Mucosa of rectum (tissue), 2 donors: ENCODE measurements at regions not wholly inside any gene's neighbourhood (a gene's known extent, or its start where the extent isn't known, plus 50 kb on each side); places are given as distances from the start of the nearest gene placed in this dataset.

Experiments
- H3K27ac ChIP-seq, 2 donors: one replicate each; pipeline ENCODE4 v1.7.0; 2013; ENCODE audit warnings: inconsistent platforms in 2 of 2, low read depth in 2 of 2, low read length in 2 of 2
- H3K27me3 ChIP-seq, 2 donors: one replicate each; pipeline ENCODE4 v1.7.0; 2013; ENCODE audit warnings: low read length in 2 of 2; ENCODE audit not compliant: control insufficient read depth in 2 of 2, insufficient read depth in 2 of 2
- H3K36me3 ChIP-seq, 2 donors: one replicate each; pipeline ENCODE4 v1.7.0; 2013; ENCODE audit warnings: low read length in 2 of 2; ENCODE audit not compliant: control insufficient read depth in 2 of 2, insufficient read depth in 2 of 2
- H3K4me1 ChIP-seq, 2 donors: one replicate each; pipeline ENCODE4 v1.7.0; 2013; ENCODE audit warnings: low read length in 2 of 2, mild to moderate bottlenecking in 1 of 2; ENCODE audit not compliant: control insufficient read depth in 2 of 2, insufficient read depth in 2 of 2
- H3K4me3 ChIP-seq, 2 donors: one replicate each; pipeline ENCODE4 v1.7.0; 2013; ENCODE audit warnings: low read length in 2 of 2
- H3K9ac ChIP-seq, 2 donors: one replicate each; pipeline ENCODE4 v1.7.0; 2013; ENCODE audit warnings: low read length in 2 of 2, low read depth in 1 of 2, mild to moderate bottlenecking in 1 of 2
- H3K9me3 ChIP-seq, 2 donors: one replicate each; pipeline ENCODE4 v1.7.0; 2013; ENCODE audit warnings: low read length in 2 of 2; ENCODE audit not compliant: control insufficient read depth in 2 of 2
- donor health status: healthy.
- donor health status: Normal muscosa, but diverticular disease.

DNA sequence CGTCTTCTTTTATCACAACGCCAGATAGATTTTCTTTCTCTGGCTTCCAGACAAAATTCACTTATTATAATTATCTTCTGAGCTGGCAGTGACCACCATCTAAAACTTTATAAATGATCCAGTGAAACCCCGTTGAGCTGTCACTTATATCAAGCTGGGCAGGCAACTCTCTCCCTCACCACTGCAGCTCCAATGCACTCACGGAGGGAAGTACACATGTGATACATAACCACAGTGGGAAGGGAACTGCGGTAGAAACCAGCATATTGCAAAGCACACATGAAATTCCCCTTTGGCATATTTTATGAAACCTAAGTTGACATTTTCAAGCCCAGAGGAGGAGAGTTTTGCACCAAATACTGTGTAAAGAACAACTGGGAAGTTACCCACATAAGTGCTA lies 536.9 kb downstream of the HACE1 start:
- H3K9ac ChIP-seq = no peak overlapping the region
- H3K4me3 ChIP-seq = no peak overlapping the region
- H3K27me3 ChIP-seq = no peaks in the 10 kb centered on the region
- H3K9me3 ChIP-seq = no peaks in the 10 kb centered on the region
- no peaks in the 10 kb centered on the region for H3K36me3 ChIP-seq
- H3K27ac ChIP-seq = no peak overlapping the region
- no peaks in the 10 kb centered on the region for H3K4me1 ChIP-seq

GRCh38 chr6:104321301-104321700 lies 538.4 kb downstream of the HACE1 start:
- no peaks in the 10 kb centered on the region for H3K36me3 ChIP-seq
- H3K4me1 ChIP-seq = no peaks in the 10 kb centered on the region
- H3K27me3 ChIP-seq = no peaks in the 10 kb centered on the region
- no peak overlapping the region for H3K4me3 ChIP-seq
- H3K9me3 ChIP-seq = no peaks in the 10 kb centered on the region
- H3K9ac ChIP-seq = no peak overlapping the region
- no peak overlapping the region for H3K27ac ChIP-seq

GRCh38 chr6:104320896-104321295 lies 538.8 kb downstream of the HACE1 start:
- H3K27ac ChIP-seq = no peak overlapping the region
- no peaks in the 10 kb centered on the region for H3K4me1 ChIP-seq
- H3K9me3 ChIP-seq = no peaks in the 10 kb centered on the region
- H3K4me3 ChIP-seq = no peak overlapping the region
- H3K27me3 ChIP-seq = no peaks in the 10 kb centered on the region
- H3K9ac ChIP-seq = no peak overlapping the region
- H3K36me3 ChIP-seq = no peaks in the 10 kb centered on the region

GRCh38 chr6:104312851-104313250 lies 546.9 kb downstream of the HACE1 start:
- H3K27ac ChIP-seq = no peak overlapping the region
- H3K9me3 ChIP-seq = no peaks in the 10 kb centered on the region
- H3K27me3 ChIP-seq = no peaks in the 10 kb centered on the region
- no peak overlapping the region for H3K4me3 ChIP-seq
- no peaks in the 10 kb centered on the region for H3K4me1 ChIP-seq
- H3K9ac ChIP-seq = no peak overlapping the region
- no peaks in the 10 kb centered on the region for H3K36me3 ChIP-seq

GRCh38 chr6:104306211-104306610 lies 553.5 kb downstream of the HACE1 start:
- no peaks in the 10 kb centered on the region for H3K36me3 ChIP-seq
- H3K27ac ChIP-seq = no peak overlapping the region
- no peak overlapping the region for H3K9ac ChIP-seq
- H3K27me3 ChIP-seq = no peaks in the 10 kb centered on the region
- no peaks in the 10 kb centered on the region for H3K9me3 ChIP-seq
- no peaks in the 10 kb centered on the region for H3K4me1 ChIP-seq
- H3K4me3 ChIP-seq = no peak overlapping the region

GRCh38 chr6:104305206-104305605 lies 554.5 kb downstream of the HACE1 start:
- Histone ChIP-seq H3K36me3 (no peaks in the 10 kb centered on the region), H3K9ac (no peak overlapping the region), H3K4me3 (no peak overlapping the region), H3K9me3 (no peaks in the 10 kb centered on the region), H3K27ac (no peak overlapping the region), H3K27me3 (no peaks in the 10 kb centered on the region), H3K4me1 (no peaks in the 10 kb centered on the region)

- no peaks in the 10 kb centered on the region for H3K9me3 ChIP-seq
- H3K36me3 ChIP-seq = no peaks in the 10 kb centered on the region
- no peak overlapping the region for H3K9ac ChIP-seq
- H3K27me3 ChIP-seq = no peaks in the 10 kb centered on the region
- H3K4me3 ChIP-seq = no peak overlapping the region
- H3K27ac ChIP-seq = no peak overlapping the region
- no peaks in the 10 kb centered on the region for H3K4me1 ChIP-seq
Observed at GRCh38 chr6:104301951-104302350, 557.8 kb downstream of the HACE1 start.

- Histone ChIP-seq H3K9me3 (no peaks in the 10 kb centered on the region), H3K9ac (no peak overlapping the region), H3K27ac (no peak overlapping the region), H3K4me1 (no peaks in the 10 kb centered on the region), H3K27me3 (no peaks in the 10 kb centered on the region), H3K4me3 (no peak overlapping the region), H3K36me3 (no peaks in the 10 kb centered on the region)
Observed at GRCh38 chr6:104286641-104287040, 573.1 kb downstream of the HACE1 start.

- Histone ChIP-seq H3K4me1 (no peaks in the 10 kb centered on the region), H3K27ac (no peak overlapping the region), H3K27me3 (no peaks in the 10 kb centered on the region)
Observed at GRCh38 chr6:104284872-104285271, 574.8 kb downstream of the HACE1 start.

DNA sequence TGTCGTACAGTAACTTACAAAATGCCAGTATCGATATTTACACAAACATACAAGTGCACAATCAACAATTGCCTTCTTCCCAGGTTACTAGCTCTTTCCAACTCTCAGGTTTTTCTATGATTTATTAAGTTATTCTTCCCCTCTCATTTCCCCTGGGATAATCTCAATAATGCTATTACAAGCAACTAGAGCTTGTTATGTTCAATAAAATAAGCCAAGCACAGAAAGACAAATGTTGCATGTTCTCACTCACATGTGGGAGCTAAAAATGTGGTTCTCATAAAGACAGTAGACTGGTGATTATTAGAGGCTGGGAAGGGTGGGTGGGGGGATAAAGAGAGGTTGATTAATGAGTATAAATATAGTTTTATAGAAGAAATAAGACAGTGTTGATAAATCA lies 577.1 kb downstream of the HACE1 start:
- Histone ChIP-seq H3K27me3 (no peaks in the 10 kb centered on the region), H3K4me3 (no peak overlapping the region), H3K27ac (no peak overlapping the region), H3K36me3 (no peaks in the 10 kb centered on the region), H3K4me1 (no peaks in the 10 kb centered on the region), H3K9me3 (no peaks in the 10 kb centered on the region), H3K9ac (no peak overlapping the region)

More at GRCh38 chr6:104284872-104285271, 574.8 kb downstream of the HACE1 start:
- no peak overlapping the region for H3K4me3 ChIP-seq
- no peaks in the 10 kb centered on the region for H3K9me3 ChIP-seq
- no peaks in the 10 kb centered on the region for H3K36me3 ChIP-seq
- H3K9ac ChIP-seq = no peak overlapping the region

DNA sequence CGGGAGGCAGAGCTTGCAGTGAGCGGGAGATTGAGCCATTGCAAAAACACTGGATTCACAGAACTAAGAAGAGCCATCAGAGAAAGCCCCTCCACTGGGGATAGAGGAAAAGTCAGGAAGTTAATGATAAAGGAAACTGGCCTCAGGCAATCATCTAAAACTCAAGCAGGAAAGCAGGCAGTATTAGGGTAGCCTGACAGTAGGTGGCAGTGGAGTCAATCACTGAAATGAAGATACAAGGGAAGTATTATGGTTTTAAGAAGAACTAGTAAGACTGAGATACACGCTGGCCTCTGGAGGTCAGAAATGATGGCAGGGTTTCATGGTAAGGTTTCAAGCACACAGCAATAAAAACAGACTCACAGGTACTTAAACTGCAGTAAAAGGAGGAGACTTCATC lies 578.3 kb downstream of the HACE1 start:
- H3K27me3 ChIP-seq = no peaks in the 10 kb centered on the region
- no peak overlapping the region for H3K27ac ChIP-seq
- no peak overlapping the region for H3K4me3 ChIP-seq
- no peaks in the 10 kb centered on the region for H3K4me1 ChIP-seq
- H3K9me3 ChIP-seq = no peaks in the 10 kb centered on the region
- H3K36me3 ChIP-seq = no peaks in the 10 kb centered on the region
- no peak overlapping the region for H3K9ac ChIP-seq
